ENCODE measurements at regions not wholly inside any gene's neighbourhood (a gene's known extent, or its start where the extent isn't known, plus 50 kb on each side); places are given as distances from the start of the nearest gene placed in this dataset.
A peak's percentile ranks its signal among the peaks of the same experiment; 100 is the strongest.

DNA sequence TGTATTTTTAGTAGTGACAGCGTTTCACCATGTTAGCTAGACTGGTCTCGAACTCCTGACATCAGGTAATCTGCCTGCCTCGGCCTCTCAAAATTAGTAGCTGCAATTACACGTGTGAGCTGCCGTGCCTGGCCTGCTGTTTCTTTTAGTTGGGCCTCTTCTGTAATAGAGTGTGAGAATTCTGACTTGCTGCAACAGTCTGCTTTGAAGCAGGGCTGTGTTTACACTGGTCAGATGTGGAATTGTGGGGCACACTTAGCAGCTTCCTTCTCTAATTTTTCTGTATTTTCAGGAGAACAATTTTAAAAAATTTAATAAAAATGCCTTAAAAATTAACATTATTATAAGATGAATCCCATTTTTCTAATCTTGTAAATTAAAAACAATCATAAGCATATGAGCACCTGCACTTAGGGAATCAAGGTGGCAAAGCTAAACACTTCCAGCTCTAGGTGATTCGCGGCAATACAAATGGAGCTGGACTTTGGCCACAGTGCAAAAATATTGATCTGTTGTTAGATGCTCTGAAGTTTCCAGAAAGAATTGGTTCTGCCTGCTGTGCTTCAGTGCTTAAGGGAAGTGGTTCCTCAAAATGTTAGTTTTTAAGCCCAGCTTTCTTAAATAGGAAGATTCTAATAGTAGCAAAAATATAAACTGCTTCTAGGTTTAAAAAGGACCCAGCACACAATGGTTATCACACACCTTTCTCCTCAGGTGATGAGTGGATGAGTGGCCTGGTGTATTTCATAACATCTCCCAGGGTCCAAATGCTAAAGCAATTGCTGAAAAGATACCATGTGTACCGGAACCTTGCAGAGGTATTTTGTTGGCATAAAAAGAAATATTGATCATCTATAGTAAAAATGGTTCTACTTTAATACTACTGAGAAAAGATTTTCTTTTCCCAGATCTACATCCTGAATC lies 63.5 kb upstream of the ATRNL1 start:
- H3K4me3 Mint-ChIP-seq = no peak overlapping the region
- H3K9me3 Mint-ChIP-seq = no peaks in the 10 kb centered on the region
- Histone ChIP-seq H3K79me1 (ENCODE audit: insufficient read depth, low read depth, low read length, poor library complexity, severe bottlenecking) (no peaks in the 10 kb centered on the region), H3K14ac (ENCODE audit: insufficient read depth, low read length) (no peak overlapping the region), H3K9ac (ENCODE audit: extremely low read depth, insufficient read length, low read length) (no peak overlapping the region), H2AFZ (ENCODE audit: low read length) (no peak overlapping the region), H3K4ac (ENCODE audit: low read depth, low read length) (no peak overlapping the region), H2BK120ac (ENCODE audit: low read depth, low read length, poor library complexity, severe bottlenecking) (no peak overlapping the region), H3K9me3 (ENCODE audit: control insufficient read depth, low read depth, low read length) (no peaks in the 10 kb centered on the region), H4K8ac (replicated peaks; ENCODE audit: insufficient read length, low read depth, low read length) (no peak overlapping the region), H3K4me2 (ENCODE audit: insufficient read depth, insufficient read length, low read length) (no peak overlapping the region), H2BK20ac (ENCODE audit: low read depth, low read length, poor library complexity, severe bottlenecking) (no peak overlapping the region), H2BK15ac (ENCODE audit: low read depth, low read length) (no peak overlapping the region), H4K20me1 (ENCODE audit: control insufficient read depth, insufficient read depth, insufficient read length) (no peaks in the 10 kb centered on the region), H3K23me2 (ENCODE audit: insufficient read length, low read depth, low read length, poor library complexity, severe bottlenecking) (no peaks in the 10 kb centered on the region), H4K91ac (ENCODE audit: insufficient read length, low read depth, low read length) (no peak overlapping the region), H2AK5ac (ENCODE audit: insufficient read length, low read length) (no peak overlapping the region), H3K79me2 (ENCODE audit: insufficient read depth, low read length) (no peaks in the 10 kb centered on the region), H4K5ac (ENCODE audit: insufficient read length, low read depth, low read length) (no peak overlapping the region), H3K56ac (ENCODE audit: insufficient read length, low read depth, low read length) (no peak overlapping the region), H2BK5ac (ENCODE audit: insufficient read length, low read length) (no peak overlapping the region), H3K18ac (ENCODE audit: insufficient read length, low read depth, low read length) (no peak overlapping the region), H2BK12ac (ENCODE audit: insufficient read length, low read depth, low read length) (no peak overlapping the region), H3K4me1 (ENCODE audit: insufficient read depth, low read length) (no peaks in the 10 kb centered on the region), H3T11ph (ENCODE audit: low read length) (no peak overlapping the region), H3K23ac (ENCODE audit: insufficient read length, low read depth, low read length) (no peak overlapping the region), H3K27me3 (ENCODE audit: insufficient read depth, low read length) (no peaks in the 10 kb centered on the region), H3K27ac (ENCODE audit: insufficient read length, low read depth, low read length) (no peak overlapping the region)
- H3K27me3 Mint-ChIP-seq (ENCODE audit: low read depth) = no peaks in the 10 kb centered on the region; the same call in 1 of the 2 replicates
- no CpG with 5 or more reads among the region's 8 CpGs for WGBS (ENCODE audit: extremely low coverage, insufficient read length, low lambda C conversion rate)
- DNase-seq = no peak
- TF ChIP-seq, protein P1, sequence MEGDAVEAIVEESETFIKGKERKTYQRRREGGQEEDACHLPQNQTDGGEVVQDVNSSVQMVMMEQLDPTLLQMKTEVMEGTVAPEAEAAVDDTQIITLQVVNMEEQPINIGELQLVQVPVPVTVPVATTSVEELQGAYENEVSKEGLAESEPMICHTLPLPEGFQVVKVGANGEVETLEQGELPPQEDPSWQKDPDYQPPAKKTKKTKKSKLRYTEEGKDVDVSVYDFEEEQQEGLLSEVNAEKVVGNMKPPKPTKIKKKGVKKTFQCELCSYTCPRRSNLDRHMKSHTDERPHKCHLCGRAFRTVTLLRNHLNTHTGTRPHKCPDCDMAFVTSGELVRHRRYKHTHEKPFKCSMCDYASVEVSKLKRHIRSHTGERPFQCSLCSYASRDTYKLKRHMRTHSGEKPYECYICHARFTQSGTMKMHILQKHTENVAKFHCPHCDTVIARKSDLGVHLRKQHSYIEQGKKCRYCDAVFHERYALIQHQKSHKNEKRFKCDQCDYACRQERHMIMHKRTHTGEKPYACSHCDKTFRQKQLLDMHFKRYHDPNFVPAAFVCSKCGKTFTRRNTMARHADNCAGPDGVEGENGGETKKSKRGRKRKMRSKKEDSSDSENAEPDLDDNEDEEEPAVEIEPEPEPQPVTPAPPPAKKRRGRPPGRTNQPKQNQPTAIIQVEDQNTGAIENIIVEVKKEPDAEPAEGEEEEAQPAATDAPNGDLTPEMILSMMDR (conservative IDR thresholded peaks at IDR 0.05) = no peak
- no peaks in the 10 kb centered on the region for H3K36me3 Mint-ChIP-seq (ENCODE audit: insufficient read depth in 1 of 3, low read depth in 3 of 3)
- H3K4me1 Mint-ChIP-seq = peaks cover 6 to 8% of the 10 kb centered on the region in 2 experiments
- H3K27ac Mint-ChIP-seq = peak overlapping the region in 1 of 3 experiments; percentile 62; a peak in 1 of 7 replicates
